ENCODE measurements at regions not wholly inside any gene's neighbourhood (a gene's known extent, or its start where the extent isn't known, plus 50 kb on each side); places are given as distances from the start of the nearest gene placed in this dataset.

GRCh38 chr10:36017137-36017536 lies 375.0 kb upstream of the FZD8 start:
- TF ChIP-seq RAD21 (IDR thresholded peaks at IDR 0.05; ENCODE audit: low read depth): no peak
- TF ChIP-seq CEBPB (IDR thresholded peaks at IDR 0.05): no peak
- TF ChIP-seq MAX (IDR thresholded peaks at IDR 0.05): no peak
- no peak for TF ChIP-seq YY1 (IDR thresholded peaks at IDR 0.05; ENCODE audit: low read depth)
- TF ChIP-seq, protein P1, sequence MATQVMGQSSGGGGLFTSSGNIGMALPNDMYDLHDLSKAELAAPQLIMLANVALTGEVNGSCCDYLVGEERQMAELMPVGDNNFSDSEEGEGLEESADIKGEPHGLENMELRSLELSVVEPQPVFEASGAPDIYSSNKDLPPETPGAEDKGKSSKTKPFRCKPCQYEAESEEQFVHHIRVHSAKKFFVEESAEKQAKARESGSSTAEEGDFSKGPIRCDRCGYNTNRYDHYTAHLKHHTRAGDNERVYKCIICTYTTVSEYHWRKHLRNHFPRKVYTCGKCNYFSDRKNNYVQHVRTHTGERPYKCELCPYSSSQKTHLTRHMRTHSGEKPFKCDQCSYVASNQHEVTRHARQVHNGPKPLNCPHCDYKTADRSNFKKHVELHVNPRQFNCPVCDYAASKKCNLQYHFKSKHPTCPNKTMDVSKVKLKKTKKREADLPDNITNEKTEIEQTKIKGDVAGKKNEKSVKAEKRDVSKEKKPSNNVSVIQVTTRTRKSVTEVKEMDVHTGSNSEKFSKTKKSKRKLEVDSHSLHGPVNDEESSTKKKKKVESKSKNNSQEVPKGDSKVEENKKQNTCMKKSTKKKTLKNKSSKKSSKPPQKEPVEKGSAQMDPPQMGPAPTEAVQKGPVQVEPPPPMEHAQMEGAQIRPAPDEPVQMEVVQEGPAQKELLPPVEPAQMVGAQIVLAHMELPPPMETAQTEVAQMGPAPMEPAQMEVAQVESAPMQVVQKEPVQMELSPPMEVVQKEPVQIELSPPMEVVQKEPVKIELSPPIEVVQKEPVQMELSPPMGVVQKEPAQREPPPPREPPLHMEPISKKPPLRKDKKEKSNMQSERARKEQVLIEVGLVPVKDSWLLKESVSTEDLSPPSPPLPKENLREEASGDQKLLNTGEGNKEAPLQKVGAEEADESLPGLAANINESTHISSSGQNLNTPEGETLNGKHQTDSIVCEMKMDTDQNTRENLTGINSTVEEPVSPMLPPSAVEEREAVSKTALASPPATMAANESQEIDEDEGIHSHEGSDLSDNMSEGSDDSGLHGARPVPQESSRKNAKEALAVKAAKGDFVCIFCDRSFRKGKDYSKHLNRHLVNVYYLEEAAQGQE (IDR thresholded peaks at IDR 0.05; ENCODE audit: low read depth): no peak
- no peak for TF ChIP-seq TAF1 (IDR thresholded peaks at IDR 0.05; ENCODE audit: low read depth)
- TF ChIP-seq NFIC (IDR thresholded peaks at IDR 0.05): no peak
- TF ChIP-seq FOXM1 (IDR thresholded peaks at IDR 0.05; ENCODE audit: borderline replicate concordance, low read depth): no peak
- no peak for TF ChIP-seq EP300 (IDR thresholded peaks at IDR 0.05; ENCODE audit: borderline replicate concordance)
- TF ChIP-seq CREB1 (IDR thresholded peaks at IDR 0.05; ENCODE audit: low read depth): no peak
- no peak for TF ChIP-seq EGR1 (IDR thresholded peaks at IDR 0.05)
- no peak for TF ChIP-seq USF1 (IDR thresholded peaks at IDR 0.05)
- TF ChIP-seq TEAD4 (IDR thresholded peaks at IDR 0.05): no peak
- no peak for TF ChIP-seq ZBTB7A (IDR thresholded peaks at IDR 0.05; ENCODE audit: low read depth)
- TF ChIP-seq TCF12 (IDR thresholded peaks at IDR 0.05; ENCODE audit: low read depth): no peak

GRCh38 chr10:36007369-36007768 lies 365.3 kb upstream of the FZD8 start:
- TF ChIP-seq CEBPB (IDR thresholded peaks at IDR 0.05) (no peak), RAD21 (IDR thresholded peaks at IDR 0.05; ENCODE audit: low read depth) (no peak), CREB1 (IDR thresholded peaks at IDR 0.05; ENCODE audit: low read depth) (no peak), NFIC (IDR thresholded peaks at IDR 0.05) (no peak), EP300 (IDR thresholded peaks at IDR 0.05; ENCODE audit: borderline replicate concordance) (no peak), YY1 (IDR thresholded peaks at IDR 0.05; ENCODE audit: low read depth) (no peak), ZBTB7A (IDR thresholded peaks at IDR 0.05; ENCODE audit: low read depth) (no peak), TAF1 (IDR thresholded peaks at IDR 0.05; ENCODE audit: low read depth) (no peak)

DNA sequence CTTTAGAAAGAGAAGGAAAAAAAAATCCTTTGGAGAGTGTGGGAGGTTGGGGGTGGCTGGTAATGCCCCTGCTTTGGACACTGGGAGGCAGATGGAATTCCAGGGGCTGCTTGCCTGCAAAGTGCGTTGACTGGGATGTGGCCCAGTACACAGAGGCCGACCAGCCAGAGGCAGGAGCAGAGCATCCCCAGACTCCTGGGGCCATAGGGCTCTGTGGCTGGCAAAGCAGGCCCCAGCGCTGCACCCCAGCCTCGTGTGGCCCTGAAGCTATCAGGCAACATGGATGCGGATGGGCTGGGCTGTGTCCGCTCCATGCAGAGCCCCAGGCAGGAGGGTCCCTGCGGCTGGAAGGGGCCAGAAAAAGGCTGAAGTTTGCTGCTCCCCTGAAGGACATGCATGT lies 361.6 kb upstream of the FZD8 start:
- TF ChIP-seq TEAD4 (IDR thresholded peaks at IDR 0.05) (no peak), EP300 (IDR thresholded peaks at IDR 0.05; ENCODE audit: borderline replicate concordance) (no peak)

GRCh38 chr10:36003031-36003600 lies 361.0 kb upstream of the FZD8 start:
- no peak for TF ChIP-seq EGR1 (IDR thresholded peaks at IDR 0.05)
- no peak for TF ChIP-seq EP300 (IDR thresholded peaks at IDR 0.05; ENCODE audit: borderline replicate concordance)
- no peak for TF ChIP-seq CREB1 (IDR thresholded peaks at IDR 0.05; ENCODE audit: low read depth)
- TF ChIP-seq YY1 (IDR thresholded peaks at IDR 0.05; ENCODE audit: low read depth): no peak

DNA sequence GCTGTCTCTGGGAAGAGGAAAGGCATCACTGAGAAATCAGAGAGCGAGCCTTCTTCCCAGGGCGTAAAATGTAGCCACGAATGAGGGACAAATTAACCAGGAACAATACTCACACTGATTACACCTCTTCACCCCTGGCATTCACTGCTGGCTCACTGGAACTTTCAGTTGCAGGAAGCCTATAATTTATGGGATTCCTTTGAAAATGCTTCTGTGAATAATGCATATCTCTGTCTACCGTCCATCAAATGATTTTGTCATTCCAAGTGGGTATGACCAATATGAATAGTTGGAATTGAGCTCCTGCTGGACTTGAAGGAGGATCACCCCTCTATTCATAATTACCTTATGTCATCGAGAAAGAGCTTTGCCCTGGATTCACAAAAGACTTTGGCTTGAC lies 360.3 kb upstream of the FZD8 start:
- TF ChIP-seq CREB1 (IDR thresholded peaks at IDR 0.05; ENCODE audit: low read depth): no peak
- TF ChIP-seq TAF1 (IDR thresholded peaks at IDR 0.05; ENCODE audit: low read depth): no peak
- no peak for TF ChIP-seq NFIC (IDR thresholded peaks at IDR 0.05)
- TF ChIP-seq FOXM1 (IDR thresholded peaks at IDR 0.05; ENCODE audit: borderline replicate concordance, low read depth): no peak
- no peak for TF ChIP-seq EP300 (IDR thresholded peaks at IDR 0.05; ENCODE audit: borderline replicate concordance)

- TF ChIP-seq USF1 (IDR thresholded peaks at IDR 0.05) (no peak), EP300 (IDR thresholded peaks at IDR 0.05; ENCODE audit: borderline replicate concordance) (no peak), YY1 (IDR thresholded peaks at IDR 0.05; ENCODE audit: low read depth) (no peak), TCF12 (IDR thresholded peaks at IDR 0.05; ENCODE audit: low read depth) (no peak), NFIC (IDR thresholded peaks at IDR 0.05) (no peak), TAF1 (IDR thresholded peaks at IDR 0.05; ENCODE audit: low read depth) (no peak), EGR1 (IDR thresholded peaks at IDR 0.05) (no peak), TEAD4 (IDR thresholded peaks at IDR 0.05) (no peak), CEBPB (IDR thresholded peaks at IDR 0.05) (no peak), MAX (IDR thresholded peaks at IDR 0.05) (no peak), FOXM1 (IDR thresholded peaks at IDR 0.05; ENCODE audit: borderline replicate concordance, low read depth) (no peak), ZBTB7A (IDR thresholded peaks at IDR 0.05; ENCODE audit: low read depth) (no peak)
- TF ChIP-seq, protein P1 (IDR thresholded peaks at IDR 0.05; ENCODE audit: low read depth): no peak
Observed at GRCh38 chr10:35998026-35998425, 355.9 kb upstream of the FZD8 start.
